ENCODE measurements at regions not wholly inside any gene's neighbourhood (a gene's known extent, or its start where the extent isn't known, plus 50 kb on each side); places are given as distances from the start of the nearest gene placed in this dataset.

DNA sequence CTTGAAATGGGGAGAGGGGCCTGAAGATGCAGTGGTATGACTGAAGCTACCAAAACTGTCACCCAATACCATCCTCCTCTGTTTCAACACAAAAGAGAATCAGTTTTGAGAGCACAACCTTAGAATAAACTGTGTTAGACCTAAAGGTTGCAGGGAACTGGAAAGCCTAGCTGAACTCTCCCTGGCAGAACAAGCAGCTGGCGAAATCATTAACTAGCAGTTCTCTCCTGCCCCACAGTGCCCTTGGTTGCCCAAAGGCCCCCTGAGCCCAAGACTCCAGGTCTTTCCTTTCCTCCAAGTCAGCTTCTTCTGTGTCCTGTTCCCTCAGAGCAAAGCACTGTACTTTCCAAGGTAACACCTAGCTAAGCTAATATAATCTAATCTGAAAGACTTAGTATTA is 135.4 kb upstream of the SLC30A5 start:
- no peak for DNase-seq

DNA sequence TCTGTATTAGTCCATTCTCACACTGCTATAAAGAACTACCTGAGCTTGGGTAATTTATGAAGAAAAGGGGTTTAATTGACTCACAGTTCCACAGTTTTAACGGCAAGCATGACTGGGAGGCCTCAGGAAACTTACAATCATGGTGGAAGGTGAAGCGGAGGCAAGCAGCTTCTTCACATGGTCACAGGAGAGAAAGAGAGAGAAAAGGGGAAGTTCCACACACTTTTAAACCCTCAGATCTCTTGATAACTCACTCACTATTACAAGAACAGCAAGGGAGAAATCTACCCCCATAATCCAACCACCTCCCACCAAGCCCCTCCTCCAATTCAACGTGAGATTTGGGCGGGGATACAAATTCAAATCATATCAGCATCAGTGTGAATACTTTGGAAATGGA is 133.4 kb upstream of the SLC30A5 start:
- DNase-seq = no peak

DNA sequence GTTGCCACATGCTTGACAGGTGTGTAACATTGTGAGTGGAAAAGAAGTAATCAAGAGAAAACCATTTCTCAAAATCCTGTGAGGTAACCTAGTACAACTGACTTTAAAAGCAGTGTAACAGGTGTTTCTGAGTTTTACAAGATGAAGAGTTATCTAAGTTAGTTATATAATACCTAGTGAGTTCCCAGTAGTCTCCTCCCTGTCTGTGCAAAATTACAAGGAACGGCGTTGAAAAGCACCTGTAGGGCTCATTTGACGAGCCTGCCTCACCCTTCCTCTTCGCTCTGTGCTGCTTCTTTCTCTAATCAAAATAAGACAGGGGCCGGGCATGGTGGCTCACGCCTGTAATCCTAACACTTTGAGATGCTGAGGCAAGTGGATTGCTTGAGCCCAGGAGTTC is 132.9 kb upstream of the SLC30A5 start:
- DNase-seq = no peak

DNA sequence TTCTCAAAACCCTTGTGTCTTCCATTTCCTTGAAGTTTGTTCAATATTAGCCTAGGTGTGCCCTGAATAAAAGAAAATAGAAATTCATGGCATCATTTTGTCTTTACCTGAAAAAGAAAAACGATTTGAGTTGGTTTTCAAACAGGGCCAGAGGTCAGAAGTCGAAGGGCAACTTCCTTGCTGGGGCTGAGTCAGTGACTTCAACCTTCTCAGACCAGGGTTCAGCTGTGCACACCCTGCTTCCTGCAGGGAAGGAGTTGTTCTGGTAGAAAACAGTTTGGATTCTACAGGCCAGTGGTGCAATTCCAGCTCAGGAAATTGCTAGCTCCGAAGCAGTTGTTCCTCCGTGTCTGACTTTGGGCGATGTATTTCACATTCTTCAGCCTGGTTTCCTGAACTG is 132.1 kb upstream of the SLC30A5 start:
- DNase-seq = no peak

DNA sequence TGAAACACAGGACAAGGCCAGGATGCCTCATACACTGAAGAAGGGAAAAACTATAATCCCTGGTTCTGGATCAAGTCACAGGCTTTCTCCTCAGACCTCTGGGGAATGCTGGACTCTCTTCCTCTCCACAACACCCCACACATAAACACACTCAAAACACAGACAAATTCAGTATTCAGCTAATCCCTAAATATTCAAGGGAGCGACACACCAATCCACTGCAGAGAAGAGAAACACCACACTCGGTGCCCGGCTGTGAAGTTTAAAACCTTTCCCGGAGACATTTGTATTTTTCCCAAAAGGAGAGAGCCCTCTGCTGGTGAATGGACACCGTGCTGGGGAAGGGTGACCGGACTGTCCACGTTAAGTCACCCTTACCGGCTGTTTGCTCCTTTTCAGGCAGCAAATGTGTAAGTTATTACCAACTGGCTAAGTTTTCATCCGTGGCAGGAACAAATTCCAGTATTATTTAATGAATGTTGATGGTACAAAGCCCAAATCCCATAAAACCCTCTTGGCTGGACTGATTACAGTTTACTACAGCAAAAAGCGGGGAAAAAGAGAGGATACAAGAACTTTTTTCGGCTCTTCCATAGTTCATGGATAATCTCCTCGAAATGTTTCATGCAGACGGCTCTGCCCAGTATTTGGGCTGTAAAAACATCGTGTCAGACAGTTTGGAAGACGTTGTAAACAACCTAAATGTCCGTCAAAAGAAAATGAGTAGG is 130.9 kb upstream of the SLC30A5 start:
- DNase-seq = peak; percentile 65

DNA sequence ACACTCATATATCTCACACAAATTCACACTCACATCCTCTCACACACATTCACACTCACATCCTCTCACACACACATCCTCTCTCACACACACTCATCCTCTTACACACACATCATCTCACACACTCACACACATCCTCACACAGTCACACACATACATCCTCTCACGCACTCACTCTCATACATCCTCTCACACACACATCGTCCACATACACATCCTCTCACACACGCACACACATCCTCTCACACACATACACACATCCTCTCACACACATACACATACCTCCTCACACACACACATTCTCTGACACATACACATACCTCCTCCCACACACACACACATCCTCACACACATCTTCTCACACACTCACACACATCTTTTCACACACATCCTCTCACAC is 129.1 kb upstream of the SLC30A5 start:
- no peak for DNase-seq

DNA sequence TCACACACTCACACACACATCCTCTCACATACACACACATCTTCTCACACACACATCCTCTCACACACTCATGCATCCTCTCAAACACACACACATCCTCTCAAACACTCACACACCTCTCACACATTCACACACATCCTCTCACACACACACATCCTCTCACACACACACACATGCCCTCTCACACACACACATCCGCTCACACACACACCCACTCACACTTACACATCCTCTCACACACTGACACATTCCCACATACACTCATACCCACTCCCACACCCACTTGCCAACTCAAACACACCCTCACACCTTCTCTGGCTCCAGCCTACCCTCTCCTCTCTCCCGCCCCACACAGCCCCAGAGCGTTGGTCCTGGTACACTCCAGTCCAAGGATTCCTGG is 127.9 kb upstream of the SLC30A5 start:
- DNase-seq = no peak

DNA sequence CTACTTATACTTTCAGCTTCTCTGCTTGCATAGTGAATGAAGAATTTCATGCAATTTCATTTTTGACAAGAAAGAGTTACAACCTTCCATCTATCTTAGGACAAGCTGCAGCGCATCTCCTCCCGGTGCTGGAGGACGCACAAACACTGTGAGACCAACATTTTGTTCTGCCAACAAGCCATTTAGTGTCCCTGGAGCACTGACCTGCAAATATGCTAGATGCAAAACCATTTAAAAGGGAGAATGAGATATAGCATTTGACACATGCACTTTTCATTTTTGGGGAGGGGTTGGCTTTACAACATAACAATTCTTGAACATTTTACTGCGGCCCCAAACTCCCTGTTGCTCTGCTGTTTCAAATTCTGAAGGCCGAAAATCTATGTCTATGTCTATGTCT is 127.2 kb upstream of the SLC30A5 start:
- DNase-seq = no peak

DNA sequence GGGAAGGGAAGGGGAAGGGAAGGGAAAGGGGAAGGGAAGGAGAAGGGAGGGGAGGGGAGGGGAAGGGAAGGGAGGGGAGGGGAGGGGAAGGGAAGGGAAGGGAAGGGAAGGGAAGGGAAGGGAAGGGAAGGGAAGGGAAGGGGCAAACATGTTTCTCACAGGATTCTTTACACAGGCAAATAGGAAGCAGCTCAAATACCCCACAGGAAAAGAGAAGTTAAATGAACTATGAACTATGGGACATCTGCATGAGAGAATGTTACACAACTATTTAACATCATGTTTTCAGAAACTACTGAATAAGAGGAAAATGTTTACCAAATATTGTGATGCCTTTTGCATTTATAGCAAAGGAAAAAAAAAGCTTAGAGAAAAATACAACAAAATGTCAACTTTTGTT is 125.4 kb upstream of the SLC30A5 start:
- DNase-seq = no peak

DNA sequence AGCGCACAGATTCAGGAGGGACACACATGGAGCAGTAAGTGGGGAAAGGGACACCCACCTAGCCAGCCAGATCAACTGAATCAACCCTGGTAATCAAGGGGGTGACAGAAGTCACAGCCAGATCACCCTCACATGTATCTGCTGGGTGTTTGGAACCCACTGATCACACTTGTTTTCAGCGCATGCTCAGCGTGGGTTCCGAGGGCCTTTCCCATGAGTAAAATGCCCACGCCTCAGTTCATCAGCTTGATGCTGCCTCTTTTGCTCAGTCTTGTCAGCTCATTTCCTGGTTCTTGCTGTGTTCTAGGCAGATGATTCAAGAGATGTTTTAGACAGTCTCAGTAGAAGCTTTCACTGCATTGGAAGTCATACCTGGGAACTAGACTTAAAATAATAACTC is 123.2 kb upstream of the SLC30A5 start:
- no peak for DNase-seq

DNA sequence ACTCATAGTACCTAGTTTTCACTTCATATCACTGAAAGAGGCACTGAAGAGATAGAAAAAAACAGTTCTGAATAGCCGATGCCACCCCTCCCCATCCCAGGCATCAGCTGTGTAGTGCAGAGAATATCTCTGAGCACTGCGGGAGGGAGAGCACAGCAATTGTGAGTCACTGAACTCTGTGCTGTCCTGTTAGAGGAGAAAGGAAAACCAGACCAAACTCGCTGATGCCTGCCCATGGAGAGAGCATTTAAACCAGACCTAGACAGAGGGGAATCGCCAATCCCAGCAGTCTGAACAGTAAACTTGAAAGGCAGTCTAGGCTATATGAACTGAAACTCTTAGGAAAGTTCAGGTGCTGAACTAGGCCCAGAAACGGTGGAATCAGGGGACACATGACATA is 120.1 kb upstream of the SLC30A5 start:
- DNase-seq = no peak

DNA sequence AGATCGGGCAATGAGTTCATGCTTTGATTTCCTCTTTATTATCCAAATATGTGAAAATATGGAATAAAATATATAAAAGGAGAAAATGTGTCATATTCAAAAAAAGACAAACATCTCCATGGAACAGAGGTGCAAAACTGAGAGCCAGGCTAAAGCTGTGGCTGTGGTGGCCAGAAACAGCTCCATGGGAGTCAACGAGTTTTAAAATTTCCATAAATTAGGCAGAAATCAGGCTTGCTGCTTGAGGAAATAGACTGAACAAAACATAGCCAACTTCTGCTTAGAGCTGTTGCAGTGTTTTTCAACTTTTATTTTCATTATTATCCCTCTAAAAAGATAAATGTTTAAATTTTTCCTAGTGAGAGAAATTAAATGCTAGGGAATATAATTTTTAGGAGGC is 110.8 kb upstream of the SLC30A5 start:
- no peak for DNase-seq

DNA sequence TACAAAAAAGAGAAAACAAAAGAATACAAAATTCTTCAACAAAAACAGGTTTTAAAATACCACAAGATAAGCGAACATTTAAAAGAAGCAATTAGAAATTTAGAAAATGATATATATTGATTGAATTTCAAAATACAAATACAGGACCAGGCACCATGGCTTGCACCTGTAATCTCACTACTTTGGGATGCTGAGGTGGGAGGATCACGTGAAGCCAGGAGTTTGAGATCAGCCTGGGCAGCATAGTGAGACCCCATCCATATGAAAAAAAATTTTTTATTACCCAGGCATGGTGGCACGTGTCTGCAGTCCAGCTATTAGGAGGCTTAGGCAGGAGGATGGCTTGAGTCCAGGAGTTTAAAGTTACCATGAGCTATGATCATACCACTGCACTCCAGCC is 109.9 kb upstream of the SLC30A5 start:
- no peak for DNase-seq

DNA sequence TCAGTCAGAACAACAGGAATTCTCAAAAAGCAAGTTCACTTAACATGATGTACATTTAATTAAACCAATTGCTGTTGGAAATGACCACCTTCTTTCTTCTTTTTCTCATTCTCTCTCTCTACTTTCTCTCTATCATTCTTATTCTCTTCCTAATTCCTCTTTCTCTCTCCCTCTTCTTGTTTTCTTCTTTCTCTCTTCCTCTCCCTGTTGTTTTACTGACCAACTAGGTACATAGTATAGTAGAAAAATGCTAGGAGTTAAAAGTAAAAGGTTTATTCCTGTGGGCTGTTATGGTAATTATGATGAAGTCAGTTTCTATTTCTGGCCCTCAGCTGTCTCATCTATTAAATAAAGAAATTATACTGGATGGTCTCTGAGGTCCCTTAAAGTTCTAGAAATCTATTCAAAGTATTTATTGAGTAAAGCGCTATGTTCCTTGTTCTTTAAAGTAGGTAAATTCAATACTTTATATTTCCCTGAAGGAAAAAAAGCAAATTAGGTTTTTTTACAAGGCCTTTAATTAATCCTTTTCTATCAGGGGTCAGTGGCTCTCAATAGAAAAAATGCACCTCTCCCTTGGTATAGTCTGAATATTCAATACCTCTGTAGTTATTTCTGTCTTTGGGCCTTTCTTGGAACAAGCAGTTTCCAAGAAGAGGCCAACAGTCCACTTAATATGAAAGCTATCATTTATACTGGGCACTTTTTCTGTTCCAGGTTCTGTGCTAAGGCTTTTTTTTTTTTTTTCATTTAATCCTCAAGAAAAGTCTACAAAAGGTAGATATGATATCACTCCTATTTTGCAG is 102.3 kb upstream of the SLC30A5 start:
- no peak for DNase-seq

DNA sequence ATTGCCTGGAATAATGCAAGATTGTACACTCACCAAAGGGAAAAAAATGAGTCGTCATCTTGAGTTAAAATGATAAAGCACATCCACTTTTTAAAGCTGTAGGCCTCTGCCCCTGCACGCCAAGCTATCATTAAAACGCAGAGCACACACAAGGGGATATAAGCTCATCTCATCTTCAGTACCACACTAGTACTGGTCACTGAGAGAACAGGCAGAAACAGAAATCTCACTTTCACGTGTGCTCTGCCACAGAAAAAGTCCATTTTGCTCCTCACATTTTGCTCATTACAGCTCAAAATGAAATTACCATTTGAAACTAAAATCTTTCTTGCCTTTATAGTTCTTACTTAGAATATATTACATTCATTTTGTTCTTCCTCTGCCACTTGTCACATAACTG is 99.2 kb upstream of the SLC30A5 start:
- no peak for DNase-seq

DNA sequence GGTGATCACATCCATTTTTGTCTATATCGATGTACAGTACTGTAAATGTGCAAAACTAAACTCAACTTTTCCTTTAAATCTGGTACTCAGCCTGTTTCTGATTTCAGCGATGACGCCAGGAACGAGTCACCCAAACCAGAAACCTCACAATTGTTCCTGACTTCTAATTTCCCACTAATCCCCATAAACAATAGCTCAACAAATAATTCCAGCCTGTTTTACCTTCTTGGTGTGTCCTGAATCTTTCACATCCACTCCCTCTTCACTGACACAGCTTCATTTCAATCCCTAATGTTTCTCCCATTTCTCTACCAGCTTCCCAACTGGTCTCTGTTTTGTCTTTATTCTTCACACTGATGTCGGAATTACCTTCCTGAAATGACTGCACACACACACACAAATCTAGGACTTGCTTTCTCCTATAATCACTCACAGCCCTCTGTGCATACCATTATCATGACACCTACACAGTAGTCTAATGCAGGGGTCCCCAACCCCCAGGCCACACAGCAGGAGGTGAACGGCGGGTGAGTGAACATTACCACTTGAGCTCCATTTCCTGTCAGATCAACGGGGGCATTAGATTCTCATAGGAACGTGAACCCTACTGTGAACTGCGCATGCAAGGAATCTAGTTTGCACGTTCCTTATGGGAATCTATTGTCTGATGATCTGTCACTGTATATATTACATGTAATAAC is 97.8 kb upstream of the SLC30A5 start:
- no peak for DNase-seq

DNA sequence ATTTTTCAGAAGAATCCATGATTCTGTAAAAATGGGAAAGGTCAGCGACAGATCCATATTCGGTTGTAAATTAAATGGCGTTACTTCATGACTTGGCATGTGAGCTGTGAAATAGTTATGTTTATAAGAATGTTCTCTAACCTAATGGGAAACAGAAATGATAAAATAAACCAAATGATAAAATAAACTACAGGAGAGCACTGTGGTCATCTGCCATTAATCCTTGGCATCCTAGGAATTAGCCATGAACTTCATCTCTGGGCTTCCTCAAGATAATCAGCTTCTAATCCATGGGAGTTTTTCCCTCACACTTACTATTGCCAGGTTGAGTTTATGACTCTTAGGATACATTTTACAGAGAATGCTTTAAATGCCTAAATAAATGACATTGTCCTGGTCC is 94.6 kb upstream of the SLC30A5 start:
- no peak for DNase-seq

DNA sequence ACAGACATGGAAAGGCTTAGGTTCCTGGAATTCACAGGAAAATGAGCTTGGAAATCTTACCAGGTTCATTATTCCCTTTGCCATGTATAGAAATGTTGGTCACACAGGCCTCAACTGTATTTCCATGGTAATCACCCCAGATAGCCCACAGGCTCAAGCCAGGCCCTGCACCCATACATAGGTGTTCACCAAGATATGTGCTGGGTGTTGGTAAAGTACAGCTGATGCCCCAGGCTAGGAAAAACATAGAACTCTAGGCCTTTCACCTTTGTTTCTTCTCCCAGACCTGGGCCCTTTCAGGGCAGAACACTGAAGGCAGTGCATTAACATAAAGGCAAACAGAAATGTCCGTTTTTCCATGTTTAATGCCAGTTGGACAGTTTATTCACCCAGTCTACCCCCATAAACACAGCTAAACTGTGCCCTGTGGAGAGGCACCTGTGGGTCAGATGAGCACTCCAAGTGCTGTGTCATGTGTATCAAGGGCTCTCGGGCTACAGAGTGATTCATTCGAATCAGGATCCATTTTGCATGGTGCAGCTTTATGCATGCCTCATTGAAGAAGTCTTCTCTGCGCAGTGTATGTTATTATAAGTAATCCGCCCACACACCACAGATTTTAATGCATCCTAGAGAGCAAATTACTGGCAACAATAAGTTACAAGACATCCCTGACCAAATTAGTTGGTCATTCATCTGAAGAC is 93.4 kb upstream of the SLC30A5 start:
- no peak for DNase-seq

DNA sequence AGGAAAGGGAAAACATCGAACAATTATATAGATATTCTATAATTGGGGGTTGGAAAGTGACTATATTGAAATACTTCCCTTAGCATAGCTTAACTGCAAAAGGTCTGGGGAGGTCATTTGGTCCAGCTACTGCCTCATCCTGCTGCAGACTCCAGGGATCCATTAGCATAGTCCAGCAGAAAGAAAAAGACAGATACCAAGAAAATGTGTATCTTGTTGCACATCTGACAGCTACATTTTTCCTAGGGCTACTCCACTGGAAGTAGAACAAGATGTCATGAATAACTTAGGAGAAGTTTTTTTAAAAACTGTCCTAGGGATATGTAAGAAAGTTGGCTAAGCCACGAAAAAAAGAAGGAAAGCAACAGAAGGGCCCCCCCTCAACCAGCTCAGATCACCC is 92.9 kb upstream of the SLC30A5 start:
- DNase-seq = no peak

DNA sequence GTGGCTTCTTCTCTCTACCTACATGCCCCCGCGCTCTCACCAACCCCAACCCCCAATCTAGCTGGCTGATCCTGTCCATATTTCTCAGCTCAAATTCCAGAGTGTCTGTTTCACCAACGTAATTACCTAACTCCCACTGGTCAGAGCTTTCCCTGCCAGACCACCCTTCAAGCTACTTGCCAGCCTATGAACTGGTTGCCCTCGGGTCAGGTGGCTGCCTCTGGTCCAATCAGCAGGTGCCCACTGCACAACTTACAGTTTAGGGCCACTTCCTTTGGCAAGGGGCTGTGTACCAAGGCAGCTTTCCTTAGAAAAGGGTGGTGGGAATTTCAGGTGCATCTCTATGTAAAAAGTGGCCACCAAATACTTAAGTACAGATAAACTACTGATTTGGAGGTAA is 92.2 kb upstream of the SLC30A5 start:
- DNase-seq = no peak

DNA sequence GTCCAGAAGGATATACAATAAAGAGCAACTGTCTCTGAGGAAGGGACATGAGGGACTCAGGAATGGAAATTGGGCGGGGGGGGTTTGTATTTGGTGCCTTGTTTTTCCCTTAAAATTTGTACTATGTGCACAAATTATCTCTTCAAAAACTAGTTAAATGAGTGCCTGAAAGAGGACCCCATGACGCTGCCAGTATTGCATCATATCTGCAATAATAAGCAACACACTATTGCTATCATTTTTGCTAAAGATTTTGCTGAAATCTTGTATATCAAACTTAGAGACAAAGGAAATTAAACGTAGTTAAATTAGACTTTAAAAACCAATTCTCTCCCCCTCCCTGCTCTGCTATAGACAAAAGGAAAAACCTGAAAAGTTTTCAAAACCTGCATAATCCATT is 89.7 kb upstream of the SLC30A5 start:
- no peak for DNase-seq

DNA sequence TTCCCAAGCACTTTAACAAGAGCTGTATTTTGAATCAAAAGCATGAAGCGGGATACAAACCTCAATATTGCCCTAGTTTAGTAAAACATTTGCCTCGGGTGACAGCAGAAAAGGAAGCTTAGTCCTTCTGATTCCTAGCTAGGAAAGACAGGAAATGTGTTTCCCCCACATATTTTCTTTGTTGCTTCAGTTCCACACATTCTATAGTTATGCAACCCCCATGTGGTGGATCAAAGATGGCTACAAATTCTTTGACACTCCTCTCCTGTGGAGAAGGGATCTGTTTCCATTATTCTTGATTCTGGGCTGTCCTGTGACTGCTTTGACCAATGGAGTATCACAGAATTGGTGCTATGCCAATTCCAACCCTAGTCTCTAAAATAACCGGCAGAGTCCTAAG is 89.1 kb upstream of the SLC30A5 start:
- DNase-seq = no peak

DNA sequence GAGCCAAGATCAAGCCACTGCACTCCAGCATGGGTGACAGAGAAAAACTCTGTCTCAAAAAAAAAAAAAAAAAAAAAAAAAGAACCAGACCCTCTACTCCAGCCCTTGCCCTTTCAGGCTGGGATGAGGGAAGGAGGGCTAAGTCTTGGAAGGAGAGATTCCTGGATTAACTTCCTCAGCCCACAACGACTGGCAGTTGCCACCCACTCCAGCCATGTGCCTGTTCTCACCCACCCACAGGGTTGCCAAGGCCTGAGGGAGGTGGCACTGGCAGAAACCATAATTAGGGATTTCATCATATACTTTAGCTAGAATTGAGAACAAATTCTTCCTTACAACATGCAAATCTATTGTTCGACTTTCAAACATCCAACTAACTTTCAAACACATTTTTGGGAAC is 87.8 kb upstream of the SLC30A5 start:
- no peak for DNase-seq

DNA sequence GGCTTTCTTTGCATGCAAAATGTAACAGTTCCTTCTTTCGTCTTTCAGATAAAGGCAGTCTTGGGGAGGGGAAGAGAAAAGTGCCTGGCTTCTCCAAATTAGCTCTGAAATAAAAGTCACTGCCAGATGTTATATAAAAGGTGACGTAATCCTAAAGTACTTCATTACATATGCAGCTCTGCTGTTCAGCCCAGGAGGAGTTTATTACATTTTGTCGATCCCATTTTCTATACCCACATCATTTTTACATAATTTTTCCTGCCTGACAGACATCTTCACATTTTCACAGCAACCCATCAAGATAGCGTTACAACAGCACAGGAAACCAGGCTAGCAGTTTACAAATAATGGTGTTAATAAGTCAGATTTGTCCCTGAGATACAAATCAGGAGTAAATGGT is 86.7 kb upstream of the SLC30A5 start:
- no peak for DNase-seq
